ENCODE measurements at regions not wholly inside any gene's neighbourhood (a gene's known extent, or its start where the extent isn't known, plus 50 kb on each side); places are given as distances from the start of the nearest gene placed in this dataset.

- no peak for TF ChIP-seq CTCF (IDR thresholded peaks at IDR 0.05; ENCODE audit: low read depth, low read length, poor library complexity, severe bottlenecking)
- no peak for TF ChIP-seq EZH2phosphoT487 (IDR thresholded peaks at IDR 0.05; ENCODE audit: borderline replicate concordance, low read length)
Measured at GRCh38 chr5:117833691-117834090, 1154.7 kb downstream of the DTWD2 start.
